Mesendoderm (in vitro differentiated cells): ENCODE measurements at regions not wholly inside any gene's neighbourhood (a gene's known extent, or its start where the extent isn't known, plus 50 kb on each side); places are given as distances from the start of the nearest gene placed in this dataset.

Experiments used
- DNase-seq: peaks from one replicate; pipeline ENCODE4 v3.0.0; 2013
- H2AK5ac ChIP-seq: 2 replicates; pipeline ENCODE4 v1.6.1; 2013; ENCODE audit warnings: low read length, inconsistent platforms
- H2BK120ac ChIP-seq: 2 replicates; pipeline ENCODE4 v1.6.1; 2013; ENCODE audit warnings: low read depth, mild to moderate bottlenecking, low read length, moderate library complexity, mixed read lengths
- H2BK15ac ChIP-seq: replicated peaks from 2 replicates; pipeline ENCODE4 v1.6.1; 2013; ENCODE audit warnings: low read depth, mild to moderate bottlenecking, moderate library complexity
- H2BK5ac ChIP-seq: 2 replicates; pipeline ENCODE4 v1.6.1; 2013; ENCODE audit warnings: low read length, inconsistent platforms
- H3K18ac ChIP-seq: 2 replicates; pipeline ENCODE4 v1.6.1; 2013; ENCODE audit warnings: mild to moderate bottlenecking, low read length, mixed read lengths
- H3K23ac ChIP-seq: one replicate; pipeline ENCODE4 v1.6.1; 2013; ENCODE audit warnings: low read length
- H3K27ac ChIP-seq: 2 replicates; pipeline ENCODE4 v1.5.1; 2013; ENCODE audit warnings: low read depth, mild to moderate bottlenecking, inconsistent platforms, low read length, moderate library complexity
- H3K27me3 ChIP-seq: 2 replicates; pipeline ENCODE4 v1.6.1; 2013; ENCODE audit warnings: low read length, control low read depth, mild to moderate bottlenecking, inconsistent platforms; ENCODE audit not compliant: insufficient read depth, poor library complexity
- H3K36me3 ChIP-seq: 2 replicates; pipeline ENCODE4 v1.6.1; 2013; ENCODE audit warnings: low read length, inconsistent platforms; ENCODE audit not compliant: control insufficient read depth, insufficient read depth
- H3K4ac ChIP-seq: one replicate; pipeline ENCODE4 v1.6.1; 2013; ENCODE audit warnings: low read depth, mild to moderate bottlenecking, low read length, moderate library complexity
- H3K4me1 ChIP-seq: 2 replicates; pipeline ENCODE4 v1.6.1; 2013; ENCODE audit warnings: low read depth, low read length, inconsistent platforms; ENCODE audit not compliant: control insufficient read depth
- H3K4me2 ChIP-seq: 2 replicates; pipeline ENCODE4 v1.6.1; 2013; ENCODE audit warnings: low read length
- H3K4me3 ChIP-seq: 2 replicates; pipeline ENCODE4 v1.5.1; 2013; ENCODE audit warnings: mild to moderate bottlenecking, low read length
- H3K56ac ChIP-seq: one replicate; pipeline ENCODE4 v1.6.1; 2013; ENCODE audit warnings: low read length
- H3K79me1 ChIP-seq: 2 replicates; pipeline ENCODE4 v1.6.1; 2013; ENCODE audit warnings: low read length, inconsistent platforms
- H3K79me2 ChIP-seq: 2 replicates; pipeline ENCODE4 v1.6.1; 2013; ENCODE audit warnings: mild to moderate bottlenecking, low read length; ENCODE audit not compliant: control insufficient read depth, insufficient read depth
- H3K9ac ChIP-seq: 2 replicates; pipeline ENCODE4 v1.6.1; 2013; ENCODE audit warnings: low read length, inconsistent platforms
- H4K5ac ChIP-seq: one replicate; pipeline ENCODE4 v1.6.1; 2013; ENCODE audit warnings: low read length
- H4K8ac ChIP-seq: one replicate; pipeline ENCODE4 v1.6.1; 2013; ENCODE audit warnings: low read depth, mild to moderate bottlenecking, control low read depth, low read length, moderate library complexity
- WGBS: extraction: QIAGEN DNeasy Blood & Tissue Kit; methylation state at CpG from one replicate; pipeline ENCODE4 v1.1.7; 2013; ENCODE audit warnings: low lambda C conversion rate, missing lambda C conversion rate; ENCODE audit not compliant: insufficient coverage; ENCODE audit errors: extremely low coverage; 5-methylcytosine and 5-hydroxymethylcytosine counted together

- Histone ChIP-seq H2BK15ac (no peak overlapping the region), H3K56ac (no peak overlapping the region), H3K4me1 (peaks cover 2% of the 10 kb centered on the region), H2BK120ac (no peak overlapping the region), H3K27me3 (no peaks in the 10 kb centered on the region), H3K18ac (peak overlapping the region; percentile 86), H3K79me1 (no peaks in the 10 kb centered on the region), H2BK5ac (no peak overlapping the region), H4K5ac (no peak overlapping the region), H3K4ac (no peak overlapping the region), H3K36me3 (no peaks in the 10 kb centered on the region), H2AK5ac (no peak overlapping the region), H3K27ac (peak overlapping the region; percentile 69), H3K79me2 (no peaks in the 10 kb centered on the region), H3K9ac (no peak overlapping the region), H3K4me2 (no peak overlapping the region), H3K4me3 (no peak overlapping the region), H3K23ac (no peak overlapping the region), H4K8ac (no peak overlapping the region)
- 100% methylated on average over 2 of the region's 6 CpGs for WGBS
- DNase-seq, result no peak
Observed at GRCh38 chr1:83547901-83548300, 451.0 kb downstream of the TTLL7 start.

DNA sequence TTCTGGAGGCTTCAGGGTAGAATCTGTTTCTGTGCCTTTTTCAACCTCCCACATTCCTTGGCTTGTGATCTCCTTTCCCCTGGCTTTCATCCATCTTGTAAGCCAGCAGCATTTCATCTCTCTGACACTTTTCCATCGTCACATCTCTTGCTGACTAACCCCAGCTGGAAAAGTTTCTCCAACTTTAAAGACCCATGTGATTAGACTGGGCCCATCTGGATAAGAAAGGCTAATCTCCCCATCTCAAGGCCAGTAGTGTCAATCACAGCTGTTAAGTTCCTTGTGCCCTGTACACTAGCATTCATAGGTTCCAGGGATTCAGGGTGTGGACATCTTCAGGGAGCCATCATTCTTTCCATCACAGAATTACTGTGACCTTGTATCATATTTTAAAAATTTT, 452.1 kb downstream of the TTLL7 start:
- Histone ChIP-seq H3K36me3 (no peaks in the 10 kb centered on the region), H2AK5ac (no peak overlapping the region), H3K79me2 (no peaks in the 10 kb centered on the region), H3K27ac (no peak overlapping the region), H3K79me1 (no peaks in the 10 kb centered on the region), H3K4me3 (no peak overlapping the region), H2BK15ac (no peak overlapping the region), H3K56ac (no peak overlapping the region), H3K4ac (no peak overlapping the region), H2BK5ac (no peak overlapping the region), H3K4me1 (peaks cover 2% of the 10 kb centered on the region), H3K27me3 (no peaks in the 10 kb centered on the region), H3K4me2 (no peak overlapping the region), H3K9ac (no peak overlapping the region), H3K18ac (no peak overlapping the region), H4K5ac (no peak overlapping the region), H3K23ac (no peak overlapping the region), H4K8ac (no peak overlapping the region), H2BK120ac (no peak overlapping the region)
- DNase-seq, result no peak
- WGBS, result no CpG with 5 or more reads among the region's 1 CpG

- H3K27me3 ChIP-seq, result no peaks in the 10 kb centered on the region
- DNase-seq, result peak; percentile 56
- no peaks in the 10 kb centered on the region for H3K36me3 ChIP-seq
- H3K56ac ChIP-seq, result no peak overlapping the region
- H3K23ac ChIP-seq, result no peak overlapping the region
- no peak overlapping the region for H2AK5ac ChIP-seq
- no peak overlapping the region for H4K8ac ChIP-seq
- no peak overlapping the region for H2BK15ac ChIP-seq
- WGBS, result no CpG with 5 or more reads among the region's 5 CpGs
- no peak overlapping the region for H3K4ac ChIP-seq
- H3K4me1 ChIP-seq, result peaks cover 2% of the 10 kb centered on the region
- H3K4me2 ChIP-seq, result no peak overlapping the region
- no peak overlapping the region for H3K4me3 ChIP-seq
- no peak overlapping the region for H4K5ac ChIP-seq
- H2BK120ac ChIP-seq, result no peak overlapping the region
- H3K27ac ChIP-seq, result no peak overlapping the region
- H3K79me2 ChIP-seq, result no peaks in the 10 kb centered on the region
- no peak overlapping the region for H3K18ac ChIP-seq
- H2BK5ac ChIP-seq, result no peak overlapping the region
- H3K79me1 ChIP-seq, result no peaks in the 10 kb centered on the region
- no peak overlapping the region for H3K9ac ChIP-seq
Observed at GRCh38 chr1:83545066-83545862, 453.7 kb downstream of the TTLL7 start.

DNA sequence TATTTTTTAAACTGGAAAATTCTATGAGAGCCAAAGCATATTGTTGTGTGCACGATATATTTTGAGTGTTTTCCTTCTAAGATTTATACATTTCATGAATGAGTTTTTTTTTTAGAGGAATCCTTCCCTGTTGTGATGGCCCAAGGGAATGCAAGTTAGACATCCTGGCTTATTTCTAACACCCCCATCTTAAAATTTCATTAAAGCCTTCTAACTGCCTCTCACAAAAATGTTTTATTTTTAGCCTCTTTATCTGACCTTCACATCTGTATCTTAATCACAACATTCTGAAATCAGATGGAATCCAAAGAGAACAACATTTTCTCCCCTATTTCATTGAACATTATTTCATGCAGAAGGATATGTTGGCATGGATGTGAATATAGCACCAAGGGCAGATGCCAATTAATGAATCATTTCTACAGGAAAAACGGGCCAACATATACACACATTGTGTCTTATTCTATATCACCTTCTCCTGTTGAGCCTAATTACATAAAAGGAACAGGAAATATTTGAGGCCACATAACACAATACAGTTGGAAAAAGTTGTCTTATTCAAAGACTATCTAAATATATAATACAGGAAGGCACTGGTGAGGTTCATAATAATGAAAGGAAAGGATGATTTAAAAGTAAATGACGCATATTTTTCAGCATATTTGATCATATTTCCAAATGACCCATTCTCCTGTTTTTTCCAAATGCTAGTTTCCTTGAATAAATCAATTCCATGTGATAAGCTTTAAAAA, 455.5 kb downstream of the TTLL7 start:
- WGBS, result no CpG with 5 or more reads among the region's 3 CpGs
- H4K5ac ChIP-seq, result no peak overlapping the region
- H3K56ac ChIP-seq, result no peak overlapping the region
- H2BK15ac ChIP-seq, result no peak overlapping the region
- no peak overlapping the region for H4K8ac ChIP-seq
- H3K4ac ChIP-seq, result no peak overlapping the region
- no peak overlapping the region for H2BK120ac ChIP-seq
- no peak overlapping the region for H3K27ac ChIP-seq
- no peak overlapping the region for H3K23ac ChIP-seq
- no peak overlapping the region for H2AK5ac ChIP-seq
- no peaks in the 10 kb centered on the region for H3K4me1 ChIP-seq
- H3K79me1 ChIP-seq, result no peaks in the 10 kb centered on the region
- H3K18ac ChIP-seq, result no peak overlapping the region
- H3K79me2 ChIP-seq, result no peaks in the 10 kb centered on the region
- H3K36me3 ChIP-seq, result no peaks in the 10 kb centered on the region
- DNase-seq, result no peak
- H3K9ac ChIP-seq, result no peak overlapping the region
- no peak overlapping the region for H3K4me3 ChIP-seq
- H3K4me2 ChIP-seq, result no peak overlapping the region
- H2BK5ac ChIP-seq, result no peak overlapping the region
- H3K27me3 ChIP-seq, result no peaks in the 10 kb centered on the region

- DNase-seq, result no peak
- no CpG with 5 or more reads among the region's 2 CpGs for whole genome bisulfite sequencing
Observed at GRCh38 chr1:83531521-83532309, 467.2 kb downstream of the TTLL7 start.

More at GRCh38 chr1:83531521-83532309, 467.2 kb downstream of the TTLL7 start:
- H2BK120ac ChIP-seq, result no peak overlapping the region
- H4K8ac ChIP-seq, result no peak overlapping the region
- H3K18ac ChIP-seq, result no peak overlapping the region
- H2BK5ac ChIP-seq, result no peak overlapping the region
- H3K4ac ChIP-seq, result no peak overlapping the region
- H3K79me1 ChIP-seq, result no peaks in the 10 kb centered on the region
- H2BK15ac ChIP-seq, result no peak overlapping the region
- H3K4me2 ChIP-seq, result no peak overlapping the region
- no peak overlapping the region for H4K5ac ChIP-seq
- no peak overlapping the region for H2AK5ac ChIP-seq
- no peaks in the 10 kb centered on the region for H3K36me3 ChIP-seq
- H3K79me2 ChIP-seq, result no peaks in the 10 kb centered on the region
- no peak overlapping the region for H3K27ac ChIP-seq
- H3K9ac ChIP-seq, result no peak overlapping the region
- H3K27me3 ChIP-seq, result no peaks in the 10 kb centered on the region
- H3K56ac ChIP-seq, result no peak overlapping the region
- H3K4me3 ChIP-seq, result no peak overlapping the region
- H3K4me1 ChIP-seq, result no peaks in the 10 kb centered on the region
- no peak overlapping the region for H3K23ac ChIP-seq
